Nephron (organoid): ENCODE measurements at regions not wholly inside any gene's neighbourhood (a gene's known extent, or its start where the extent isn't known, plus 50 kb on each side); places are given as distances from the start of the nearest gene placed in this dataset.
"Not testable (repeated sequence)": the region's sequence is repeated elsewhere in the genome, so short reads cannot be mapped to it uniquely, and the experiment has no call there.

ENCODE experiments used
- H3K27ac Mint-ChIP-seq, 3 experiments: 2 replicates each; pipeline ENCODE4 v1.8.0; 2020; ENCODE audit warnings: mixed read lengths in 3 of 3, mild to moderate bottlenecking in 2 of 3, moderate library complexity in 1 of 3
- H3K27me3 Mint-ChIP-seq: 2 replicates; pipeline ENCODE4 v1.8.0; 2021; ENCODE audit warnings: low read depth, mild to moderate bottlenecking, moderate library complexity, mixed read lengths
- H3K36me3 Mint-ChIP-seq: 2 replicates; pipeline ENCODE4 v1.8.0; 2020; ENCODE audit warnings: low read depth, mixed read lengths
- H3K4me1 Mint-ChIP-seq: 2 replicates; pipeline ENCODE4 v1.8.0; 2020; ENCODE audit warnings: mixed read lengths
- H3K4me3 Mint-ChIP-seq, 3 experiments: 2 replicates each; pipeline ENCODE4 v1.8.0; 2020; ENCODE audit warnings: mild to moderate bottlenecking in 3 of 3, mixed read lengths in 3 of 3, moderate library complexity in 2 of 3
- H3K9me3 Mint-ChIP-seq: 2 replicates; pipeline ENCODE4 v1.8.0; 2020; ENCODE audit warnings: mixed read lengths
- TF ChIP-seq, protein P1 (sequence below), 3 experiments: fragments of 200-600 bp; sonication (generic); IDR thresholded peaks; one replicate each; pipeline ENCODE4 v1.5.0; 2021; ENCODE audit warnings: antibody characterized with exemption in 3 of 3; ENCODE audit not compliant: unreplicated experiment in 3 of 3

DNA sequence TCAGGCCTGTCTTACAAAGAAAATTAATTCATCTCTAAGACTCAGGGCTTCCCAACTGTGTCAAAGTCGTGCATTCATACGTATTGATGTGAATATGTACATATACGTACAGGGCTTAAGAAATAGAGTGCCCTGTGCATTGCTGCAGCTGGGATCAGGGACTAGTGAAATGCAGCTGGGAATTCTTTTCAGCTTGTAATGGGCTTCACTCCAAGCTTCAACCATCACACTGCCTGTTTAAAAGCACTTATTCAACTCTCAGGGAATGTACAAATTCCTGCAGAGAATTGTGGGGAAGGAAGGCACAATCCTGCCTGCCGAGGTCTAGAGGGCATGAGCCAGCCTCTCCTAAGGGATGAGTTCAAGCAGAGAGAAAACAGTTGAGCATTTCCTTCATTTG lies 59.6 kb upstream of the MAN2A1 start:
- Mint-ChIP-seq H3K4me1 (peaks cover 22% of the 10 kb centered on the region), H3K4me3 (no peak overlapping the region), H3K9me3 (peaks cover 9% of the 10 kb centered on the region), H3K36me3 (no peaks in the 10 kb centered on the region), H3K27ac (peak overlapping the region in 2 of 3 experiments; percentile 50 to 66), H3K27me3 (no peaks in the 10 kb centered on the region)
- TF ChIP-seq, protein P1, sequence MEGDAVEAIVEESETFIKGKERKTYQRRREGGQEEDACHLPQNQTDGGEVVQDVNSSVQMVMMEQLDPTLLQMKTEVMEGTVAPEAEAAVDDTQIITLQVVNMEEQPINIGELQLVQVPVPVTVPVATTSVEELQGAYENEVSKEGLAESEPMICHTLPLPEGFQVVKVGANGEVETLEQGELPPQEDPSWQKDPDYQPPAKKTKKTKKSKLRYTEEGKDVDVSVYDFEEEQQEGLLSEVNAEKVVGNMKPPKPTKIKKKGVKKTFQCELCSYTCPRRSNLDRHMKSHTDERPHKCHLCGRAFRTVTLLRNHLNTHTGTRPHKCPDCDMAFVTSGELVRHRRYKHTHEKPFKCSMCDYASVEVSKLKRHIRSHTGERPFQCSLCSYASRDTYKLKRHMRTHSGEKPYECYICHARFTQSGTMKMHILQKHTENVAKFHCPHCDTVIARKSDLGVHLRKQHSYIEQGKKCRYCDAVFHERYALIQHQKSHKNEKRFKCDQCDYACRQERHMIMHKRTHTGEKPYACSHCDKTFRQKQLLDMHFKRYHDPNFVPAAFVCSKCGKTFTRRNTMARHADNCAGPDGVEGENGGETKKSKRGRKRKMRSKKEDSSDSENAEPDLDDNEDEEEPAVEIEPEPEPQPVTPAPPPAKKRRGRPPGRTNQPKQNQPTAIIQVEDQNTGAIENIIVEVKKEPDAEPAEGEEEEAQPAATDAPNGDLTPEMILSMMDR (IDR thresholded peaks at IDR 0.05; ENCODE audit: unreplicated experiment in 3 of 3) = no peak

DNA sequence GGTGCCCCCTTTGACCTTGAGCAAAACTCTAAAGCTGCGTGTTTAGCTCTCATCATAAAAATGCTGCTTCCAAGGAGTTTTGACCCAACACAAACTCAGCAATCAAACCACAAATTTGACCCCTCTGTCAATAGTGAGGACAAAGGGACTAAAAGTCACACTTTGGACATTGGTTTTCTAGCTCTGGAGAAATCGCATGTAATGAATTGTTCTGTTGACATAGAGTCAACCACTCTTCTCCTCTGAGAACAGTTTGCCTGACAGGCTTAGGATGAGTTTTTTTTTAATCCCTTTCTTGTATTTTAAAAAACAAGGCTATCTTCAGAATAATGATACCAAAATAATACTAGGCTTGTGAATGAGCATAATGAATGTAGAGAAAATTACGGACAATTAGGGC lies 61.1 kb upstream of the MAN2A1 start:
- Mint-ChIP-seq H3K27me3 (no peaks in the 10 kb centered on the region), H3K9me3 (peaks cover 6% of the 10 kb centered on the region)
- TF ChIP-seq, protein P1 (IDR thresholded peaks at IDR 0.05; ENCODE audit: unreplicated experiment in 3 of 3) = no peak

DNA sequence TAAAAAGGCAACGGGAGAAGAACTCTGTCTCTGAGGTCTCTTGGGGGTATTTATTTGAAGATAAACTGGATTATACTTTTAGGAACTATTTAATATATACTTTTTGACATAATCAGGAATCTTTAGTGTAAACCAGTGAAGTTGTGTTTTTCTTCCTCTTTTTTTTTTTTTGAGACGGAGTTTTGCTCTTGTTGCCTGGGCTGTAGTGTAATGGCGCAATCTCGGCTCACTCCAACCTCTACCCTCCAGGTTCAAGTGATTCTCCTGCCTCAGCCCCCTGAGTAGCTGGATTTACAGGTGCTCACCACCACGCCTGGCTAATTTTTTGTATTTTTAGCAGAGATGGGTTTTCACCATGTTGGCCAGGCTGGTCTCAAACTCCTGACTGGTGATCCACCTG lies 68.5 kb upstream of the MAN2A1 start:
- not testable (repeated sequence) for H3K9me3 Mint-ChIP-seq, H3K27ac Mint-ChIP-seq, H3K36me3 Mint-ChIP-seq, H3K4me3 Mint-ChIP-seq, H3K27me3 Mint-ChIP-seq
- peaks cover 12% of the 10 kb centered on the region for H3K4me1 Mint-ChIP-seq

More for the DNA sequence above, 61.1 kb upstream of the MAN2A1 start:
- H3K27ac Mint-ChIP-seq = no peak overlapping the region
- H3K4me3 Mint-ChIP-seq = no peak overlapping the region
- H3K4me1 Mint-ChIP-seq = peaks cover 22% of the 10 kb centered on the region
- H3K36me3 Mint-ChIP-seq = no peaks in the 10 kb centered on the region

DNA sequence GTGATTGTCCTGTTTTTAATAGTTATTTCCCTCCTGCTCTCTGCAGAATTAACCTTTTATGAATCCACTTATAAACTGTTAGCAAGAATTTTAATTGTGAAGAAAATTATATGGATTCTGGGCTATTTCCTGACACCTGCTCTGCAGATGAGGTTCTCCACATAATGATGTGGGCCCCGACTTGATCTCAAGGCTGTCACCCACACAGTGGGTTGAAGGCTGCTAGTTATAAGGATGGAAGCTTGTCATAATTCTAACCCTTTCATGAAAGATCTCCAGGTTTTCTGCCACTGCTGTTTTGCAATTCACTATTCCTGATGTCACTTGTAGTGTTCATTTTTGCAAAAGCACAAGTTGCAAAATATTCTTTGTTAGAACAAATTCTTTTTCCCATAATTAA lies 69.1 kb upstream of the MAN2A1 start:
- H3K9me3 Mint-ChIP-seq = no peaks in the 10 kb centered on the region
- TF ChIP-seq, protein P1 (IDR thresholded peaks at IDR 0.05; ENCODE audit: unreplicated experiment in 3 of 3) = no peak
- peaks cover 12% of the 10 kb centered on the region for H3K4me1 Mint-ChIP-seq
- no peaks in the 10 kb centered on the region for H3K36me3 Mint-ChIP-seq
- H3K4me3 Mint-ChIP-seq = no peak overlapping the region
- no peak overlapping the region for H3K27ac Mint-ChIP-seq
- H3K27me3 Mint-ChIP-seq = no peaks in the 10 kb centered on the region

DNA sequence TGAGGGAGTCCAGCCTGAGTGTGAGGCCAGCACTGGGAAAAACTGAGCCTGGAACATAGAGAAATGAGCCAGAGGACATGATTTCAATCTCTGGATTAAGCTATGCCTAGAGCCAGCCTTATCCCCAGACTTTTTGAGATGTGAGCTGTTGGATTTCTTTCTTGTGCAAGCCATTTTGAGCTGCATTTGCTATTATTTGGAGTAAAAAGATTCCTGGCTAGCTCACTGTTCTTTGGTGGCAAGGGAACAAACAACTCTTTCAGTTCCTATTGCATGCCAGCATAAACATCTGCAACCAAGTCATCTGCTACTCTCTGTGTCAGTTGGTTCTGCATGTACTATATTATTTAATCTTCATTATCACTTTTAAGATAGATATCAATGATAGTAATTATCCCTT lies 70.1 kb upstream of the MAN2A1 start:
- no peaks in the 10 kb centered on the region for H3K36me3 Mint-ChIP-seq
- TF ChIP-seq, protein P1 (IDR thresholded peaks at IDR 0.05; ENCODE audit: unreplicated experiment in 3 of 3) = no peak
- H3K4me1 Mint-ChIP-seq = peaks cover 12% of the 10 kb centered on the region
- no peak overlapping the region for H3K4me3 Mint-ChIP-seq
- H3K9me3 Mint-ChIP-seq = no peaks in the 10 kb centered on the region
- no peaks in the 10 kb centered on the region for H3K27me3 Mint-ChIP-seq
- peak overlapping the region in 1 of 3 experiments; percentile 45 for H3K27ac Mint-ChIP-seq

DNA sequence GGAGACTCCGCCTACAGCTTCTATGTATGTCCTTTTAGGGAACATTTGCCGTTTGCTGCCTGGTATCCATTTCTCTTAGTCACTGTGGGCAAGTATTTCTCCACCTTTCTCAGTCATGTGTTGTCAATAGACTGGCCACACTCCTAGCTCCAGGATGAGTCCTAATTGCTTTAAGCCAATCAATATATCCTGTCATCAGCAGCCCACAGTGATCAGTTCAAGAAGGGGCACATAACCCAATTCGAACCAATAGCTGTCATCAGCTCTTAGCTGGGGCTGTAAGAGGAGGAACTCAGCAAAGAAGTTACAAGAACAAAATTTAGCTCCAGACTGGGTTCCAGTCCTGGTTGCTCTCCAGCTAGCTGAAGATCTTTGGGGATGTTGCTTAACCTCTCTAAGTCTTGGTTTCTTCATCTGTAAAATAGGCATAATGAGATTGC lies 70.7 kb upstream of the MAN2A1 start:
- no peaks in the 10 kb centered on the region for H3K9me3 Mint-ChIP-seq
- TF ChIP-seq, protein P1 (IDR thresholded peaks at IDR 0.05; ENCODE audit: unreplicated experiment in 3 of 3) = no peak
- no peaks in the 10 kb centered on the region for H3K27me3 Mint-ChIP-seq
- no peaks in the 10 kb centered on the region for H3K36me3 Mint-ChIP-seq
- no peak overlapping the region for H3K4me3 Mint-ChIP-seq
- peak overlapping the region in 1 of 3 experiments; percentile 45 for H3K27ac Mint-ChIP-seq
- H3K4me1 Mint-ChIP-seq = peaks cover 12% of the 10 kb centered on the region
